GM23248 (cell line): ENCODE measurements at regions not wholly inside any gene's neighbourhood (a gene's known extent, or its start where the extent isn't known, plus 50 kb on each side); places are given as distances from the start of the nearest gene placed in this dataset.

Source experiments
- DNase-seq: peaks from one replicate; pipeline ENCODE4 v3.0.0-alpha.2; 2015
- H2AFZ ChIP-seq: fragments of 200-600 bp; sonication (generic); 2 replicates; pipeline ENCODE4 v1.6.1; 2016; ENCODE audit warnings: antibody characterized with exemption
- H3F3A ChIP-seq: fragments of 200-600 bp; sonication (generic); 2 replicates; pipeline ENCODE4 v1.6.1; 2016; ENCODE audit warnings: mild to moderate bottlenecking, antibody characterized with exemption, mixed run types; ENCODE audit not compliant: insufficient read depth
- H3K27ac ChIP-seq: fragments of 200-600 bp; sonication (generic); 2 replicates; pipeline ENCODE4 v1.5.1; 2016; ENCODE audit warnings: mild to moderate bottlenecking
- H3K27me3 ChIP-seq: fragments of 200-600 bp; sonication (generic); replicated peaks from 2 replicates; pipeline ENCODE4 v1.6.1; 2016; ENCODE audit warnings: mild to moderate bottlenecking; ENCODE audit not compliant: insufficient read depth
- H3K36me3 ChIP-seq: fragments of 200-600 bp; sonication (generic); 2 replicates; pipeline ENCODE4 v1.6.1; 2016; ENCODE audit warnings: low read depth, mild to moderate bottlenecking
- H3K4me1 ChIP-seq: fragments of 200-600 bp; sonication (generic); 2 replicates; pipeline ENCODE4 v1.6.1; 2016; ENCODE audit warnings: mild to moderate bottlenecking; ENCODE audit not compliant: insufficient read depth
- H3K4me2 ChIP-seq: fragments of 200-600 bp; sonication (generic); one replicate; pipeline ENCODE4 v1.6.1; 2016; ENCODE audit warnings: mild to moderate bottlenecking; ENCODE audit not compliant: unreplicated experiment
- H3K4me3 ChIP-seq: fragments of 200-600 bp; sonication (generic); 2 replicates; pipeline ENCODE4 v1.5.1; 2016; ENCODE audit warnings: mild to moderate bottlenecking
- H3K79me2 ChIP-seq: fragments of 200-600 bp; sonication (generic); 2 replicates; pipeline ENCODE4 v1.6.1; 2016; ENCODE audit warnings: mild to moderate bottlenecking; ENCODE audit not compliant: insufficient read depth
- H3K9ac ChIP-seq: fragments of 200-600 bp; sonication (generic); 2 replicates; pipeline ENCODE4 v1.6.1; 2016; ENCODE audit warnings: mild to moderate bottlenecking
- H3K9me2 ChIP-seq: fragments of 200-600 bp; sonication (generic); 2 replicates; pipeline ENCODE4 v1.6.1; 2016; ENCODE audit warnings: mixed run types, mild to moderate bottlenecking, moderate library complexity; ENCODE audit not compliant: insufficient read depth
- H3K9me3 ChIP-seq: fragments of 200-600 bp; sonication (generic); one replicate; pipeline ENCODE4 v1.6.1; 2017; ENCODE audit warnings: low read depth
- H4K20me1 ChIP-seq: fragments of 200-600 bp; sonication (generic); 2 replicates; pipeline ENCODE4 v1.6.0; 2016; ENCODE audit not compliant: insufficient read depth
- EZH2 ChIP-seq: fragments of 200-600 bp; sonication (generic); IDR thresholded peaks from 2 replicates; pipeline ENCODE4 v1.6.1; 2018; ENCODE audit warnings: antibody characterized with exemption, mild to moderate bottlenecking; ENCODE audit not compliant: insufficient read depth, poor library complexity, severe bottlenecking
- EZH2phosphoT487 ChIP-seq: fragments of 200-600 bp; sonication (generic); IDR thresholded peaks from 2 replicates; pipeline ENCODE4 v1.6.1; 2018; ENCODE audit warnings: antibody characterized with exemption, moderate library complexity, mild to moderate bottlenecking, low read depth; ENCODE audit not compliant: insufficient read depth
- WGBS, 2 experiments: methylation state at CpG; one replicate each; pipeline ENCODE4 v1.1.6; 2015 to 2017; ENCODE audit warnings: low lambda C conversion rate in 2 of 2, low coverage in 1 of 2; ENCODE audit errors: missing lambda C conversion rate in 2 of 2; 5-methylcytosine and 5-hydroxymethylcytosine counted together
- in situ Hi-C: fragments of 300-500 bp; cut with MboI; formaldehyde crosslinking; loops from 2 replicates; pipeline ENCODE4 v1.15.0; 2020

GRCh38 chr15:47398132-47398531, 319.2 kb upstream of the SEMA6D start:
- no peaks in the 10 kb centered on the region for H3F3A ChIP-seq
- TF ChIP-seq EZH2 = no peak
- TF ChIP-seq EZH2phosphoT487 = no peak

GRCh38 chr15:47398594-47398993, 318.7 kb upstream of the SEMA6D start:
- no peaks in the 10 kb centered on the region for H3K4me1 ChIP-seq
- no peak for TF ChIP-seq EZH2
- TF ChIP-seq EZH2phosphoT487 = no peak
- no peaks in the 10 kb centered on the region for H3K9me3 ChIP-seq
- H3K4me3 ChIP-seq = no peak overlapping the region
- in situ Hi-C loops = no loop called here
- 49 to 58% methylated on average over 5 of the region's 5 CpGs for WGBS, 2 experiments
- DNase-seq = no peak
- H4K20me1 ChIP-seq = no peaks in the 10 kb centered on the region
- no peaks in the 10 kb centered on the region for H3K79me2 ChIP-seq
- H3F3A ChIP-seq = no peaks in the 10 kb centered on the region
- H3K27me3 ChIP-seq = no peaks in the 10 kb centered on the region
- no peak overlapping the region for H3K4me2 ChIP-seq
- H3K9me2 ChIP-seq = no peaks in the 10 kb centered on the region
- H3K27ac ChIP-seq = no peak overlapping the region
- H2AFZ ChIP-seq = no peak overlapping the region
- H3K36me3 ChIP-seq = no peaks in the 10 kb centered on the region
- no peak overlapping the region for H3K9ac ChIP-seq

More at GRCh38 chr15:47398132-47398531, 319.2 kb upstream of the SEMA6D start:
- WGBS, 2 experiments = 43 to 44% methylated on average over 3 of the region's 3 CpGs
- Histone ChIP-seq H2AFZ (no peak overlapping the region), H3K36me3 (no peaks in the 10 kb centered on the region), H3K9me3 (no peaks in the 10 kb centered on the region), H3K9me2 (no peaks in the 10 kb centered on the region), H3K27me3 (no peaks in the 10 kb centered on the region), H3K4me2 (no peak overlapping the region), H4K20me1 (no peaks in the 10 kb centered on the region), H3K27ac (no peak overlapping the region), H3K9ac (no peak overlapping the region), H3K4me3 (no peak overlapping the region), H3K4me1 (no peaks in the 10 kb centered on the region), H3K79me2 (no peaks in the 10 kb centered on the region)
- no peak for DNase-seq
- in situ Hi-C loops = no loop called here

GRCh38 chr15:47399100-47399499, 318.2 kb upstream of the SEMA6D start:
- no peak overlapping the region for H3K4me2 ChIP-seq
- TF ChIP-seq EZH2 = no peak
- TF ChIP-seq EZH2phosphoT487 = no peak
- WGBS, 2 experiments = 0 to 15% methylated on average over 1 of the region's 1 CpG

GRCh38 chr15:47400603-47401002, 316.7 kb upstream of the SEMA6D start:
- Histone ChIP-seq H3K9me3 (no peaks in the 10 kb centered on the region), H3K27ac (no peak overlapping the region), H2AFZ (no peak overlapping the region), H3K4me3 (no peak overlapping the region), H3K27me3 (no peaks in the 10 kb centered on the region), H3F3A (no peaks in the 10 kb centered on the region), H4K20me1 (no peaks in the 10 kb centered on the region), H3K9me2 (no peaks in the 10 kb centered on the region), H3K79me2 (no peaks in the 10 kb centered on the region), H3K36me3 (no peaks in the 10 kb centered on the region), H3K9ac (no peak overlapping the region), H3K4me2 (no peak overlapping the region), H3K4me1 (no peaks in the 10 kb centered on the region)
- in situ Hi-C loops = no loop called here
- WGBS, 2 experiments = 24% methylated on average over 2 of the region's 2 CpGs
- TF ChIP-seq EZH2phosphoT487 = no peak
- TF ChIP-seq EZH2 = no peak
- DNase-seq = no peak

More at GRCh38 chr15:47399100-47399499, 318.2 kb upstream of the SEMA6D start:
- Histone ChIP-seq H3F3A (no peaks in the 10 kb centered on the region), H3K9me2 (no peaks in the 10 kb centered on the region), H3K9ac (no peak overlapping the region), H3K4me3 (no peak overlapping the region), H3K4me1 (no peaks in the 10 kb centered on the region), H3K9me3 (no peaks in the 10 kb centered on the region), H2AFZ (no peak overlapping the region), H3K27ac (no peak overlapping the region), H3K27me3 (no peaks in the 10 kb centered on the region), H4K20me1 (no peaks in the 10 kb centered on the region), H3K36me3 (no peaks in the 10 kb centered on the region), H3K79me2 (no peaks in the 10 kb centered on the region)
- DNase-seq = no peak
- in situ Hi-C loops = no loop called here

- Histone ChIP-seq H3K27ac (no peak overlapping the region), H3K27me3 (no peaks in the 10 kb centered on the region), H3K9me2 (no peaks in the 10 kb centered on the region), H3K4me2 (no peak overlapping the region), H2AFZ (no peak overlapping the region), H4K20me1 (no peaks in the 10 kb centered on the region), H3K4me1 (no peaks in the 10 kb centered on the region), H3K79me2 (no peaks in the 10 kb centered on the region), H3K36me3 (no peaks in the 10 kb centered on the region), H3K9ac (no peak overlapping the region), H3K4me3 (no peak overlapping the region), H3K9me3 (no peaks in the 10 kb centered on the region), H3F3A (no peaks in the 10 kb centered on the region)
- WGBS, 2 experiments = 66 to 81% methylated on average over 3 of the region's 3 CpGs
- in situ Hi-C loops = no loop called here
- DNase-seq = no peak
- no peak for TF ChIP-seq EZH2
These were observed 315.9 kb upstream of the SEMA6D start for GRCh38 chr15:47401427-47401826.
